Gastroesophageal sphincter (tissue), 4 donors: ENCODE measurements at regions not wholly inside any gene's neighbourhood (a gene's known extent, or its start where the extent isn't known, plus 50 kb on each side); places are given as distances from the start of the nearest gene placed in this dataset.

Experiments
- ATAC-seq: fragments of 150-250 bp; one replicate; pipeline ENCODE4 v1.9.1; 2016; ENCODE audit warnings: mild to moderate bottlenecking, moderate library complexity
- H3K27ac ChIP-seq, 4 donors: fragments of 200-600 bp; sonication (generic) in 3 of 4; 1 replicate in 3 of 4; 2 replicates in 1 of 4; pipeline ENCODE4 v1.5.1; 2016 to 2019
- H3K27me3 ChIP-seq: fragments of 200-600 bp; sonication (generic); one replicate; pipeline ENCODE4 v1.5.1; 2019
- H3K36me3 ChIP-seq, 2 donors: fragments of 200-600 bp; sonication (generic); one replicate each; pipeline ENCODE4 v1.5.1; 2019; ENCODE audit warnings: control low read depth in 1 of 2
- H3K4me1 ChIP-seq, 3 donors: fragments of 200-600 bp; sonication (generic); 1 replicate in 2 of 3; 2 replicates in 1 of 3; pipeline ENCODE4 v1.5.1; 2016 to 2019; ENCODE audit warnings: control low read depth in 2 of 3
- H3K4me3 ChIP-seq, 2 donors: fragments of 200-600 bp; sonication (generic); one replicate each; pipeline ENCODE4 v1.5.1; 2019; ENCODE audit warnings: mild to moderate bottlenecking in 1 of 2, moderate library complexity in 1 of 2
- H3K9me3 ChIP-seq, 3 donors: fragments of 200-600 bp; sonication (generic); one replicate each; pipeline ENCODE4 v1.5.1; 2017 to 2019; ENCODE audit warnings: control low read depth in 2 of 3
- EP300 ChIP-seq: sonication (generic); formaldehyde crosslinking; IDR thresholded peaks from one replicate; pipeline ENCODE4 v1.6.1; 2017; ENCODE audit warnings: antibody characterized with exemption, mild to moderate bottlenecking
- POLR2A ChIP-seq, 2 donors: fragments of 450-650 bp; IDR thresholded peaks; one replicate each; pipeline ENCODE4 v1.6.1; 2017; ENCODE audit warnings: antibody characterized with exemption in 2 of 2, mild to moderate bottlenecking in 2 of 2, moderate library complexity in 1 of 2
- POLR2AphosphoS5 ChIP-seq: sonication (generic); formaldehyde crosslinking; IDR thresholded peaks from one replicate; pipeline ENCODE4 v1.6.1; 2017; ENCODE audit warnings: antibody characterized with exemption
- WGBS, 2 donors: methylation state at CpG; one replicate each; pipeline ENCODE4 v1.1.5; 2018; ENCODE audit warnings: low coverage in 1 of 2; 5-methylcytosine and 5-hydroxymethylcytosine counted together
- TF ChIP-seq, protein P1 (sequence below), 4 experiments: fragments of 200-600 bp in 2 of 4; fragments of 450-650 bp in 2 of 4; sonication (generic) in 1 of 4; IDR thresholded peaks; one replicate each; pipeline ENCODE4 v1.5.1; 2017 to 2019; ENCODE audit warnings: antibody characterized with exemption in 4 of 4, mild to moderate bottlenecking in 2 of 4, moderate library complexity in 2 of 4

DNA sequence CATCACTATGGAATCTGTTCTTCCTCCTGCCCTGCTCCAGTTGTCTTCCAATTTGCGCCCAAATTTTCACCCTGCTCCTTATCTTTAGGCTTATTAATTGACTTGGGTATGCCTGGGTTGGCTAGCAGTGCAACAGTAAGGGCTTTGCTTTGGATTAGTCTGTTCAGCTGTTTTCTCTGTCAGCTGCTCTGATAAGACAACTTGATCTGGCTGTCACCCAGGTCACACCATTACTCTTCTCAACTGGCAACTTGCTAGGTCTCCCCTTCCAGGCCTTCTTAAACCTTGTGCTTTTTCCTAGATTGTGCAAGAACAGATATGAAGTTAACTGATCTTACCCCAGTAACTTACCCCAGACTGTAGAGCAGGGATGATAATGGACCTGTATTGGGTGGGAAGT is 357.8 kb upstream of the LARGE1 start:
- no peaks in the 10 kb centered on the region for H3K27me3 ChIP-seq
- no peaks in the 10 kb centered on the region for H3K36me3 ChIP-seq
- no peaks in the 10 kb centered on the region for H3K4me1 ChIP-seq
- 73 to 88% methylated on average over 1 of the region's 1 CpG for WGBS, 2 donors
- H3K27ac ChIP-seq: no peak overlapping the region
- H3K4me3 ChIP-seq: no peak overlapping the region
- TF ChIP-seq EP300 (no peak), POLR2AphosphoS5 (no peak), POLR2A (IDR thresholded peaks at IDR 0.05) (no peak)
- TF ChIP-seq, protein P1, sequence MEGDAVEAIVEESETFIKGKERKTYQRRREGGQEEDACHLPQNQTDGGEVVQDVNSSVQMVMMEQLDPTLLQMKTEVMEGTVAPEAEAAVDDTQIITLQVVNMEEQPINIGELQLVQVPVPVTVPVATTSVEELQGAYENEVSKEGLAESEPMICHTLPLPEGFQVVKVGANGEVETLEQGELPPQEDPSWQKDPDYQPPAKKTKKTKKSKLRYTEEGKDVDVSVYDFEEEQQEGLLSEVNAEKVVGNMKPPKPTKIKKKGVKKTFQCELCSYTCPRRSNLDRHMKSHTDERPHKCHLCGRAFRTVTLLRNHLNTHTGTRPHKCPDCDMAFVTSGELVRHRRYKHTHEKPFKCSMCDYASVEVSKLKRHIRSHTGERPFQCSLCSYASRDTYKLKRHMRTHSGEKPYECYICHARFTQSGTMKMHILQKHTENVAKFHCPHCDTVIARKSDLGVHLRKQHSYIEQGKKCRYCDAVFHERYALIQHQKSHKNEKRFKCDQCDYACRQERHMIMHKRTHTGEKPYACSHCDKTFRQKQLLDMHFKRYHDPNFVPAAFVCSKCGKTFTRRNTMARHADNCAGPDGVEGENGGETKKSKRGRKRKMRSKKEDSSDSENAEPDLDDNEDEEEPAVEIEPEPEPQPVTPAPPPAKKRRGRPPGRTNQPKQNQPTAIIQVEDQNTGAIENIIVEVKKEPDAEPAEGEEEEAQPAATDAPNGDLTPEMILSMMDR (IDR thresholded peaks at IDR 0.05): no peak
- ATAC-seq: no peak
- H3K9me3 ChIP-seq: no peaks in the 10 kb centered on the region

GRCh38 chr22:34281738-34282137 is 361.5 kb upstream of the LARGE1 start:
- no peak overlapping the region for H3K27ac ChIP-seq
- no peak for ATAC-seq

DNA sequence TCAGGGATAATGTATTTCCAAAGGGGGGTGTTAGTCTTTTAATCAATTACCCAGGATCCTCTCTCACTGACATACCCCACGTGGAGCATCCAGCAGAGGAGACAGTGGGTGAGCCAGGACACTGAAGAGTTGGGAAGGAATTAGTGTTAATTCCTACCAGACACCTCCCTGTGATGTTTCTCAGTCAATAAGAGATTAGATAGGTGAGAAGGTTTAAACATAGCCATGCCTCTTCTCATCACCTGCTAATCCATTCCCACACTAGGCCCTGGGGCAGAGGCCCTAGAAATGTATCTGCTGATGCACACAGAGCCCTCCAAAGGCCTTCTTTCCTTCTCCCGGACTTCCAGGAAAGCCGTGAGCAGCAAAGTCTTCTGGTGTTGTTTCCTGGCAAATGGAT is 363.6 kb upstream of the LARGE1 start:
- ATAC-seq: no peak
- no peaks in the 10 kb centered on the region for H3K4me1 ChIP-seq
- H3K27me3 ChIP-seq: peaks cover 8% of the 10 kb centered on the region
- TF ChIP-seq POLR2A (IDR thresholded peaks at IDR 0.05): no peak
- no peak for TF ChIP-seq POLR2AphosphoS5
- no peak for TF ChIP-seq EP300
- TF ChIP-seq, protein P1 (IDR thresholded peaks at IDR 0.05): no peak
- no peak overlapping the region for H3K27ac ChIP-seq
- H3K36me3 ChIP-seq: no peaks in the 10 kb centered on the region
- WGBS, 2 donors: 20 to 75% methylated on average over 1 to 2 of the region's 3 CpGs
- H3K9me3 ChIP-seq: no peaks in the 10 kb centered on the region
- no peak overlapping the region for H3K4me3 ChIP-seq

More at GRCh38 chr22:34281738-34282137, 361.5 kb upstream of the LARGE1 start:
- no peak overlapping the region for H3K4me3 ChIP-seq
- no peaks in the 10 kb centered on the region for H3K9me3 ChIP-seq
- no peak for TF ChIP-seq EP300
- TF ChIP-seq, protein P1 (IDR thresholded peaks at IDR 0.05): no peak
- TF ChIP-seq POLR2AphosphoS5: no peak
- no peak for TF ChIP-seq POLR2A (IDR thresholded peaks at IDR 0.05)
- 31 to 48% methylated on average over 2 to 3 of the region's 3 CpGs for WGBS, 2 donors
- no peaks in the 10 kb centered on the region for H3K4me1 ChIP-seq
- peaks cover 6% of the 10 kb centered on the region for H3K27me3 ChIP-seq
- no peaks in the 10 kb centered on the region for H3K36me3 ChIP-seq

GRCh38 chr22:34293324-34293723 is 373.0 kb upstream of the LARGE1 start:
- no peak overlapping the region for H3K27ac ChIP-seq
- H3K36me3 ChIP-seq: no peaks in the 10 kb centered on the region
- no peaks in the 10 kb centered on the region for H3K4me1 ChIP-seq
- H3K4me3 ChIP-seq: no peak overlapping the region
- TF ChIP-seq POLR2A (IDR thresholded peaks at IDR 0.05): no peak
- no peak for TF ChIP-seq EP300
- TF ChIP-seq, protein P1 (IDR thresholded peaks at IDR 0.05): no peak
- no peak for TF ChIP-seq POLR2AphosphoS5
- no peaks in the 10 kb centered on the region for H3K9me3 ChIP-seq
- H3K27me3 ChIP-seq: no peaks in the 10 kb centered on the region
- no peak for ATAC-seq
- WGBS, 2 donors: 51 to 72% methylated on average over 3 to 4 of the region's 4 CpGs

DNA sequence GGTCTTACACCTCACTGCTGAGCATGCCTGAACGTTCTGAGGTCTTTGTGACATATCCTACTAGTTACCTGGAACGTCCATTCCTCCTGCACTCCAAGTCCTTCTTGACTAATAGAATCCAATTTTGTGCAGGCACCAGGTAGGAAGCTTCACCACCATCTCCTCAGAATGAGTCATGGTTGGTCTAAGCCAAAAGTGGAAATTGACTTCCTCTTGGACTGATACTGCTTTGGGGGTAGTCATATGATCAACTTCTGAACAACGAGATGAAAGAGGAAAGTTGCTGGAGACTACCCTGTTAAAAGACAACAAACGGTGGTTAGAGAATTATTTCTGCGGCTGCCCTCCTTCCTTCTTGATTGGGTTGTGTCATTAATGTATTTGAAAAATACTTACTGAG is 374.2 kb upstream of the LARGE1 start:
- no peak overlapping the region for H3K27ac ChIP-seq
- TF ChIP-seq POLR2A (IDR thresholded peaks at IDR 0.05) (no peak), POLR2AphosphoS5 (no peak), EP300 (no peak)
- TF ChIP-seq, protein P1 (IDR thresholded peaks at IDR 0.05): no peak
- 58 to 70% methylated on average over 2 to 4 of the region's 5 CpGs for WGBS, 2 donors

More for the DNA sequence above, 374.2 kb upstream of the LARGE1 start:
- Histone ChIP-seq H3K4me1 (no peaks in the 10 kb centered on the region), H3K36me3 (no peaks in the 10 kb centered on the region), H3K4me3 (no peak overlapping the region), H3K9me3 (no peaks in the 10 kb centered on the region), H3K27me3 (no peaks in the 10 kb centered on the region)
- ATAC-seq: no peak
